NCI-H2171 (cell line): ENCODE measurements at regions not wholly inside any gene's neighbourhood (a gene's known extent, or its start where the extent isn't known, plus 50 kb on each side); places are given as distances from the start of the nearest gene placed in this dataset.

ENCODE experiments used
- DNase-seq: peaks from one replicate; lab custom pipeline; 2025; lab: John Stamatoyannopoulos, UW

- DNase-seq, result no peak
Measured at GRCh38 chr7:41294556-41295454, 408.1 kb downstream of the INHBA start.

GRCh38 chr7:41292487-41292886, 410.4 kb downstream of the INHBA start:
- peak; percentile 2 for DNase-seq

- no peak for DNase-seq
Measured at GRCh38 chr7:41287559-41288335, 415.1 kb downstream of the INHBA start.

GRCh38 chr7:41280491-41280890, 422.4 kb downstream of the INHBA start:
- DNase-seq, result no peak

DNA sequence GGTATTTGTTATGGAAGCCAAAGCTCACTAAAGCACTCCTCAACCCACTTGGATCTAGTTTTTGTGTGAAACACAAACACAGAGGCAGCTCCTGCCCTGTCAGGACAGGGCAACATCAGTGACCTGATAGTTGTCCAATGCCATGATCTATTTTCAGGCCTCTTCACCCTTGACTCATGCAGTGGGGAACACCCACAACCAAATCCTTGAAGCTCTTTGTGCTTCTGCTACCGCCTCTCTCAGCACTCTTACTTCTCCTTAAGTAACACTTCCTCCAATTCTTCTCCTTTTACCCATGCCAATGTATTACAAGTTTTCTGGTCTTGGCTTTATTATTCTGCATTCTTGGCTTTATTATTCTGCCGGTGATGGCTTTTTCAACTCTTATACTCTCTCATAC, 425.3 kb downstream of the INHBA start:
- DNase-seq, result no peak

DNA sequence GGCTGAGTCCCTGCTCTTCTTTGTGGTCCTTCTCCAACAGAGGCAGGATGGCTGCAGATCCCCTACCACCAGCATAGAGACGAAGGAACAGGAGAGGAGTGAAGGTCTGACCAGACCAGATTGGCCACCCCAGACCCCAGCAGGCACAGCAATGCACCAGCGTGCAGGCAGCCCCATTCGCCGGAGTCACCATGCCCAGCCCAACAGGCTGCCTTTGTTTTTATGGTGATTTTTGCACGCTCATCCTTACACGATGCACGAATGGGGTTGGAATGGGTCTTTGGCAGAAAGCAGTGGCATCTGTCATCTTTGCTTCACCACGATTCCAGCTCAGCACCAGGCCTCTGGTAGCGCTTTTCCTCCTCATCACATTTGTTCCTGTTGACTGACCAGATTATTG, 427.6 kb downstream of the INHBA start:
- peak; percentile 10 for DNase-seq

GRCh38 chr7:41274179-41274578, 428.7 kb downstream of the INHBA start:
- DNase-seq, result no peak

DNA sequence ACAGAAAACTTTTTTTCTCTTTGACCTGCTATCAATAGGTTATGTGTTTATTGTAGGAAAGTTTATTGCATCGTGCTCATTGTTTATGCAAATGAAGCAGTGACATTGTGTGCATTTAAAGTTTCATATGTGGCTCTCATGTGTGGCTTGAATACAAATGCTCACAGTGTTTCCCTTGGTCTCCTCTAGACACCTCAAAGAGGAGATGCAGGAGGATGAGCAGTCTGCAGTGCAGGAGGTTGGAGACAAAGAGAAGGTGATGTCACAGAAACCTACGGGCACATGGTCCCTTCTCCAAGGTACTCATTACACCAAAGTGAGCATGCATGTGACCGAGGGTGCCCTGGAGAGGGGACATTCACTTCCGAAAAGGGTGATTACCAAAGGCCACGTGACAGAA, 430.2 kb downstream of the INHBA start:
- DNase-seq, result no peak

DNA sequence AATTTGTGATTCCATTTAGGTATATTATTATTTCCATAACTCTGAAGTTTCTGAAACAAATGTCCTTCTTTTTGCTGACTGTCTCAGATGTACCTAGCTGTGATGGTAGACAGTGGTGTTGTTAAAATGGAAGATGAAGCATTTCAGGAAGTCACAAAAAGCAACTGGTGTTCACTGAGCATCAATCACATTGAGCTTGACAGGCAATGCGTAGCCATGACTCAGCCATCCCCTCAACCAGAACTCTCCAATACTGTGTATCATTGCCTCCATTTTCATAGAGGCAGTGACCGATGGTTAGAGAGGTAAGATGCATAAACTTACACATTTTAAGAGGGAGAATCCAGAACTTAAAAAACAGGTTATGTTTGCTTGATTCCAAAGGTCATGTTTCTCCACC, 434.0 kb downstream of the INHBA start:
- no peak for DNase-seq

DNA sequence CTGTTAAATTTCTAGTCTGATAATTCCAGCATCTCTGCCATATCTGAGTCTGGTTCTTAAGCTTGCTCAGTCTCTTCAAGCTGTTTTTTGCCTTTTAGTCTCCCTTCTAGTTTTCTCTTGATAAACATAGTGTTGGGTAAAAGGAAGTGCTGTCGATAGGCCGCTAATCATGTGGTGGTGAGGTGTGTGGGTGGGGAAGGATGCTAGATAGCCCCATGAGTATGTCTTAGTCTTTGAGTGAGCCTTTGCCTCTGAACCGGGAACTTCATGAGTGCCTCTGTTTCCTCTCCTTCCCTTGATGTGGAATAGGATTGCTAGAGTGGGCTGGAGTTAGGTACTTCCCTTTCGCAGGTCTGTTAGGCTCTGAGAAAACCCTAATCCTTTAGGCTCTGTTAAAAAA, 441.8 kb downstream of the INHBA start:
- no peak for DNase-seq

DNA sequence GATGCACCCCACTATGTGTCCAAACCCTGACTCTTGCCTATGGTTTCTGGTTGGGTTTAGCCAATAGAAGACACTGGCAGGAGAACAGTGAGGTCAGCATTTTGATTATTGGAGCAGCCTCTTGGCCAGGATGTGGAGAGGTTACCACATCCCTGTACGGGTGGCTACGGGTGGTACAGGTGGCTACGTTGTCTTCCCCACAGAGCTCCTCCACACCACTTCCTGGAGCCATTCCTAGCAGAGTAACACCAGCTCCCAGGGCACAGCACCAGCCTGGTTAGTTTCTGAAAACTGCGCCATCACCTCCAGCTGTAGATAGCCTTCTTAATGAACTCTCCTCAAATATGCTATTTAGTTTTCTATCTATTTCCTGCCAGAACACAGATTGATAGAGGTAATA, 445.2 kb downstream of the INHBA start:
- no peak for DNase-seq

GRCh38 chr7:41256186-41256945, 446.5 kb downstream of the INHBA start:
- no peak for DNase-seq

GRCh38 chr7:41255716-41256115, 447.2 kb downstream of the INHBA start:
- no peak for DNase-seq

- no peak for DNase-seq
Measured at GRCh38 chr7:41255113-41255512, 447.8 kb downstream of the INHBA start.

GRCh38 chr7:41252957-41253356, 449.9 kb downstream of the INHBA start:
- no peak for DNase-seq

DNA sequence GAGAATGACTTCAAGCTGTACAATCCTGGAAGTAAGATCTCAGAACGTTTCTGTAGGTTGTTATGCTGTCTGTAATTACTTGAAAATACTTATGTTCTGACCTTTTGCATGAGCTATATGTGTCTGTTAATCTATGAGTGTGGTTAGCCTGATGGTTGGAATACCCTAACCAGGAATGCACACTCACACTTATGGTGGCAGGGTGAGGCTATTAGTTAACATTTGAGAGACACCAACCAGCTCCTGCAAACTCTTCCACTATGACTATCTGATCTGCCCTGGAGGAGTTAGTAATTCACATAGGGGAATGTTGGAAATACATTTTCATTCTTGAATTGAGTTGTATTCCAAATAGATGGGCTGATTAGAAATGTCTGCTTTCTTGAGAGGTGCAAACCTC, 450.3 kb downstream of the INHBA start:
- no peak for DNase-seq

DNA sequence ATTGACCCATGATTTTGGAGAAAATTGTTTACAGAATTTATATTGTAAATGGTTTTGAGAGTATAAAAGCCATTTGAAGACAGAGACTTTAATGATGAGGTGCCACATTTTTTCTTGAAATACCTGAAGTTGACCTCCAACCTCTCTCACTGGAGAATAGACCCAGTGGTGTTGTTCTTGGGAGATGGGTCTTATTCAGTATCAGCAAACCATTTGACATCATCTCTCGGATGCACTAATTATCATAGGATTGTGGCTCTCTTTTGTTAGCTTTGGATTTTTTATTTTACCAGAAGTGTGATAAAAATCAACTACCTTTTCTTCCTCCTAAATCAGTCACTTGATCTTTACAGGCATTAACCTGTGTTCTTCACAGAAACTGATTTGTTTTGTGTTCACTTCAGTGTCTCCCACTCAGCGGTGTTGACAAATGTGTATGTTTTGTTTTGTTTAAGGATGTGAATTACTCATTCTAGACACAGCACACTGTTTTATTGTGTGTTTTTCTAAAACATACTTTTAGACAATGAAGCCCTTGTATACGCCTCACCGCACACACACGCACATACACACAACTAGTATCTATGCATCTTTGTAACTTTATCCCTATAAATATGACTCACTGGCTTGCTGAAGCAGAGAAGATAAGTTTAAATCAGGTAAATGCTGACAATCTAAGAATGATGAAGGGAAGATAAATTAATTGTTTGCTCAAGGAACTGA, 455.6 kb downstream of the INHBA start:
- peak; percentile 10 for DNase-seq

DNA sequence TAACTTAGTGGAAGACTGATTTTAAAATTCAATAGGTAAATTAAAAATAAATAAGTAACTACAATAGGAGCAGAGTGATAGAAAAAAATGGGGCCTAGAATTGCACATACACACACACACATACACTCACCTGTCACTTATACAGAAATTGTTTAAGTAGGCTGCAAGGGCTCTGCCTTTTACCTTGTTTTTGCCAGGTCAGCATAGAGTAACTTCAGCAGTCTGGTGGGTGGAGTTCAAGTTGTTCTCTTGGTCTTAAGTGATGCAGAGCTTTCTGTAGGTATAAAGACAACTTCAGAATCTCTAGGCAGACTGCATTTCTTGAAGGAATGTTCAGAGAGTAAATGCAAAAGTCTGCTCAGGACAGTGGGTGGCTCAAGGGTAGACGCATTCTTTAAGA, 457.0 kb downstream of the INHBA start:
- DNase-seq, result no peak

- no peak for DNase-seq
Measured at GRCh38 chr7:41244246-41244645, 458.6 kb downstream of the INHBA start.

- no peak for DNase-seq
Measured at GRCh38 chr7:41241641-41242040, 461.2 kb downstream of the INHBA start.

DNA sequence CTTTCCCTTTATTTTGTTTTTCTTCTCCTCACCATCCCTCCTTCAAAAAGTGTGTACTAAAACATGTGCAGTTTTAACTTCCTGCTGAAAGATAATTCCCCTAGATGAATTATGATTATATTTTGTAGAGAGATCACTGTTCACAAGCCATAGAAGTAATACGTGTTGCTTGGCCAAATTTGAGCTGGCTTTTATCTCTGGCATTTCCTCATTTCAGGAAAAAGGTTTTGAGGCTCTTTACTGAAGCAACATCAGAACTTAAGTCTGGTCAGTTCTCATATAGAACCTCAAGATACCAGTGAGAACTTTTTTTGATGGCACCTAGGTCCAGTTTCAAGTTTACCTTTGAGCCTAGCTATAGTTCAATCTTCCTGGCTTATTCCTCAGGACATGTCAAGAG, 463.3 kb downstream of the INHBA start:
- no peak for DNase-seq

DNA sequence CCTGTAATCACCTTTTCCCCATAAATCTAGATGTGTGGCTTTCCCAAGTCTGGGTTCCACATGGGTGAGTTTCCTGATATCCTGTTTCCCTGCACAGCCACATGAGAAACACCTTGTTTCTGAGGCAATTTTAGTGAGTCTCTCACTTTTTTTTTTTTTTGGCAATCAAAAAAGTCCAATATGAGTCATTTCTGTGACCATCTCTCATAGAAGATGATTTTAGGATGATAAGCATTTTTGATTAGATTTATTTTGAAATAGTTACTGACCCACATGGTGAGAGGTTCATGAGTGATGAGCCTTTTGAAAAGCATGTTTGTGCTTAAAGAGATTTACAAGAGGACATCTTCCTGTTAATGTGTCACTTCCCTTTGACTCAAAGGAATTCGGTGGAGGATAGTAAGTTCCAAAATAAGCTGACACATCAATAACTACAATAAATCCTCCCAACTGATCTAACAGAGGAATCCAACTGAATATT, 464.0 kb downstream of the INHBA start:
- DNase-seq, result no peak
